Ramos (cell line): ENCODE measurements at regions not wholly inside any gene's neighbourhood (a gene's known extent, or its start where the extent isn't known, plus 50 kb on each side); places are given as distances from the start of the nearest gene placed in this dataset.
"Not testable (repeated sequence)": the region's sequence is repeated elsewhere in the genome, so short reads cannot be mapped to it uniquely, and the experiment has no call there.

Experiments used
- in situ Hi-C: fragments of 300-500 bp; cut with MboI; formaldehyde crosslinking; loops from one replicate; pipeline ENCODE4 v1.14.3; 2022; ENCODE audit warnings: low sequenced_read_pairs; ENCODE audit not compliant: unreplicated experiment

GRCh38 chr12:90515199-90516175 is 439.5 kb downstream of the CCER1 start:
- in situ Hi-C loops = no loop called here

GRCh38 chr12:90514325-90514724 is 440.7 kb downstream of the CCER1 start:
- in situ Hi-C loops = no loop called here

DNA sequence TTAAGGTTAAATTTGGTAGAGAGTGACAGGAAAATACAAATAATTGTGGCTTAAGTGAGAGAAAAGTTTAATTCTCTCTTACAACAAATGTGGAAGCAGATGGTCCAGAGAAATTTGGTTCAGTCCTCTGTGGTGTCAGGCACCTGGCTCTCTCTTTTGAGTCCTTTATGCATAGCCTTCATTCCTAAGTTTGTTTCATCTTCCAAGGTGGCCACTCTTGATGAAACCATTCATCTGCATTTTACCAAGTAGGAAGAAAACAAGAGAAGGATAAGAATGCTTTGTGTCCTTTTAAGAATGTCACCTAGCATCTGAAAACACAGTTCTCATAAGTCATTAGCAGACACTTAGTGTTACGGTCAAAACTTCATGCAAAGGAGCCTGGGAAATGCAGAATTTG is 442.5 kb downstream of the CCER1 start:
- in situ Hi-C loops = no loop called here

DNA sequence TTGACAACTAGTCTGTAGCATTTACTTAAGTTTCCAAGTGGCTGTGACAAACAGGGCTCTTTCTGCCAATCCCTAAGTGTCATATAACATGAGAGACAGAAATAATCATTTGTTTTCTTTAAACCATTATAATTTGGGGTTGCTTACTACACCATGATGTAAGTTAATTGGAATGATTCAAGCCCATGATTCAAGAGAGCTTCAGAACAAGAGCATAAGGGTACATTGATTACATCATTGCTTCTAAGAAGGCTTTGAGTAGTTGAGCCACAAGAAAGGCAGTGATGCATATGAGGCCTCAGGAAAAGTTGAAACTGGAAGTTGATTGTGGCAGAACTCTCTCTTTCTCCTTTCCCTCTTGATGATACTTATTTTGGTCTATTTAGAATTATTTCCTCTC is 444.0 kb downstream of the CCER1 start:
- in situ Hi-C loops = no loop called here

- in situ Hi-C loops = no loop called here
Observed at GRCh38 chr12:90504806-90505205, 450.2 kb downstream of the CCER1 start.

DNA sequence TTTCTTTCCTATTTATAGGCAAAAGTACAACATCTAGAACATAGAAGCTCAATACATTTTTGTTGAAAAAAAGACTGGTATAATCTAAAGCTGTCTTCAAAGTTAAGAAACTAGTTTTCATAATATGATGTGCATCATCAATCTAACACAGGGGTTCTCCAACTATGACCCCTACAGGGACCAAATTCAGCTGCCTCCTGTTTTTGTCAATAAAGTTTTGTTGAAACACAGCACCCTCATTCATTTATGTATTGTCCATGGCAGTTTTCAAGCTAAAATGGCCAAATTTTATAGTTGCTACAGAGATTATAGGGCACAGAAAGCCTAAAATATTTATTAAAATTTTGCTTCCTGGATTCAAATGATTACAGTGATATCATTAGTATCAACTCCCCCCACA is 452.9 kb downstream of the CCER1 start:
- in situ Hi-C loops = no loop called here

DNA sequence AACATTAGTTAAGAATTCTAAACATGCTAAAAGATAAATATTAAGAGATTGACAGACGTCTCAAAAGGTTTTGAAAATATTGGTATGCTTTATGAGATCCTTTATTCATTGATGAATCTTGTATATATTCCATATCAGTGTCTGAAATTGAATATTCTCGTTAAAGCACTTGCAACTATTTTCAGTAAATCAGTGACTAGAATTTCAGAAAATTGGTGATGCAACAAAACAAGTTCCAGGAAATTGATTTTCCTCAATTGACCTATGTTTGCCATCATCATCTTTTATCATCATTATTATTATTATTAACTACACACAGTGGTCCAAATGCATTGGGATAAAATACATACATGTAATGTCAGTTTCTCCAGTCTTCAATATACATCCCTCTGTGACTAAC is 453.6 kb downstream of the CCER1 start:
- in situ Hi-C loops = no loop called here

GRCh38 chr12:90499795-90500194 is 455.2 kb downstream of the CCER1 start:
- in situ Hi-C loops = no loop called here

GRCh38 chr12:90497923-90498545 is 456.9 kb downstream of the CCER1 start:
- in situ Hi-C loops = no loop called here

DNA sequence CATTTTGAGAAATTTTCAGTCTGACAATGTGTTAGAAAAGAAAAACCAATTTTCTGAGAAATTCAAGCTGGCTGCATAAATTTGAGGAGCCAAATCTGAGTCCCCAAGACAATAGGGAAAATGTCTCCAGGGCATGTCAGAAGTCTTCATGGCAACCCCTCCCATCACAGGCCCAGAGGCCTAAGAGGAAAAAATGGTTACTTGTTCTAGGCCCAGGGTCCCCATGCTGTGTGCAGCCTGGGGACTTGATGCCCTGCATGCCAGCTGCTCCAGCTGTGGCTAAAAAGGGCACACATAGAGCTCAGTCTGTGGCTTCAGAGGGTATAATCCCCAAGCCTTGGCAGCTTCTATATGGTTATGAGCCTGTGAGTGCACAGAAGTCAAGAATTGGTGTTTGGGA is 464.6 kb downstream of the CCER1 start:
- in situ Hi-C loops = no loop called here

- in situ Hi-C loops = no loop called here
Observed at GRCh38 chr12:90489141-90489540, 465.8 kb downstream of the CCER1 start.

- in situ Hi-C loops = no loop called here
Observed at GRCh38 chr12:90485560-90485959, 469.4 kb downstream of the CCER1 start.

DNA sequence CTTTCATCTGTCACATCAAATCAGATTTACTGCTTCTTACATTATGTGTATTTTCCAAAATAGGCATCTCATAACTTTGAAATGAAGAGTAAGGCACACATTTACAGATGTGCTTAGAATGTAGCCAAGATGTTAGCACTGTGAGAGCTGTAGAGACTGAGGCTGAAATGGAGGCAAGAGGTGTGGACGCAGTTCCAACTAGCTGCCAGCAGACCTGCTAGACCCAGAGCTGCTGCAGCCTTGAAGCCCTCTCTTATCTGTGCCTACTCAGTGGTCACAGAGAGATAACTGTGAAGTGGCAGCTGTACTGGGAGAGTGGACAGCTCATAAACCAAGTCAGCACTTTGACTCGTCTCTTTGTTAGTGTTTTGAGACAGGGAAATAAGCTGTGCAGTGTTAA is 470.9 kb downstream of the CCER1 start:
- in situ Hi-C loops = no loop called here

GRCh38 chr12:90481748-90482147 is 473.2 kb downstream of the CCER1 start:
- in situ Hi-C loops = no loop called here

GRCh38 chr12:90479237-90479636 is 475.7 kb downstream of the CCER1 start:
- in situ Hi-C loops = no loop called here

- in situ Hi-C loops = no loop called here
Observed at GRCh38 chr12:90473831-90474230, 481.1 kb downstream of the CCER1 start.

DNA sequence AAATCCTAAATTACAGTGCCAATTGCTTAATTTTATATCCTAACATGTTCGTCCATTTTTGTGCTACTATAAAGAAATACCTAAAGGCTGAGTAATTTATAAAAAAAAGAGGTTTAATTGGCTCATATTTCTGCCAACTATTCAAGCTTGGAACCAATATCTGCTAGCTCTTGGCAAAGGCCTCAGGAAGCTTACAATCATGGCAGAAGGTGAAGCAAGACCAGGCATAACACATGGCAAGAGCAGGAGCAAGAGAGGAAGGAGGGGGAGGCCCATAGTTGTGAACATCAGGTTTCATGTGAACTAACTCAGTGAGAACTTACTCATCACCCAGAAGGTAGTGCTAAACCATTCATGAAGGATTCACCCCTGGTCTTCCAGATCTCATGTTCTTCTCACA is 494.3 kb downstream of the CCER1 start:
- in situ Hi-C loops = no loop called here

DNA sequence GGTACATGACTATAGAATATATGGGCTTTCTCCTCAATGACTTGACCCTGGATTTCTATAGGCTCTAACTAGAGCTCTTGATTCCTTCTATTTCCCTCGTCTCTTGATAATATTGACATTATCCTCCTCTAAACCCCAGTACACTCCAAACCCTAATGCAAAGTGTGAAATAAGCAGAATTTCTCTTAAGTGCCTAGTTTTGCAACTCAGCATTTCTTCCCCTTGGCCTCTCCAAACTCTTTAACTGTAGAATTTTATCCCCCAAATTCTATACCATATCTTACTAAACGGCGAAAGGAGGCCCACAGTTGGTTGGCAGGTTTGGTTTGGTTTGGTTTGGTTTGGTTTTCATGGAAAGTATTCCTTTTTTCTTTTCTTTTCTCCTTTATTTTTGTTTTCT is 498.7 kb downstream of the CCER1 start:
- in situ Hi-C loops = no loop called here

- in situ Hi-C loops = no loop called here
Observed at GRCh38 chr12:90455756-90456155, 499.2 kb downstream of the CCER1 start.

DNA sequence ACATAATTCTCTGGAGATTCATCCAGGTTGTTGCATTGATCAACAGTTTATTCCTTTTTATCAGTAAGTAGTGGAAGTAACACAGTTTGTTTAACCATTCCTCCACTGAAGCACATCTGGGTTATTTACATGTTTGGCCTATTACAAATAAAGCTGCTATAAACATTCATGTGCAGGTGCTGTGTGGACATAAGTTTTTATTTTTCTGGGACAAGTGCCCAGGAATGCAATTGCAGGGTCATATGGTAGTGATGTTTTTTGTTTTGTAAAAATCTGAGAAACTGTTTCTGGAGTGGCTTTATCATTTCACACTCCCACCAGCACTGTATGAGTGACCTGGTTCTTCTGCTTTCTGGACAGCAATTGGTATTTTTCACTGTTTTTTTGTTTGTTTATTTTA is 505.4 kb downstream of the CCER1 start:
- in situ Hi-C loops = no loop called here

GRCh38 chr12:90443466-90443865 is 511.5 kb downstream of the CCER1 start:
- in situ Hi-C loops = not testable (repeated sequence)

- in situ Hi-C loops = no loop called here
Observed at GRCh38 chr12:90441431-90441830, 513.5 kb downstream of the CCER1 start.
